ENCODE measurements at regions not wholly inside any gene's neighbourhood (a gene's known extent, or its start where the extent isn't known, plus 50 kb on each side); places are given as distances from the start of the nearest gene placed in this dataset.
"Not testable (repeated sequence)": the region's sequence is repeated elsewhere in the genome, so short reads cannot be mapped to it uniquely, and the experiment has no call there.

DNA sequence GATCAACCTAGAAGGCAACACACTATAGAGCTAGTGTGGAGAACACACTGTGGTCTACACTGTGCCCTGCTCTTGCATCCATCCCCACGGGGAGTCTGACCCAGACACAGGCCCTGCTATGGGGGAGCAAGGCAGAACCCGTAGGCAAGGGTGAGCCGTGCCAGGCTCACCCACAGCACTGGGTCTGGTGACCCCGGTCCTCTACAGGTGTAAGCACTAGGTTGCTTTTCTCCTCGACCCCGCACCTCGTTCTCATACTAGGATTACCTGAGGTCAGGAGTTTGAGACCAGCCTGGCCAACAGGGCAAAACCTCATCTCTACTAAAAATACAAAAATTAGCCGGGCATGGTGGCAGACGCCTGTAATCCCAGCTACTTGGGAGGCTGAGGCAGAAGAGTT lies 286.0 kb downstream of the GOLGA6L6 start:
- ATAC-seq; H3K4me3 ChIP-seq; H3K4me1 ChIP-seq; H3K9me3 ChIP-seq; H3K36me3 ChIP-seq; H3K27ac ChIP-seq; intact Hi-C loops (cut with DNase I); H3K27me3 ChIP-seq: not testable (repeated sequence)
- peak in 1 of 4 donors; percentile 84 for DNase-seq

DNA sequence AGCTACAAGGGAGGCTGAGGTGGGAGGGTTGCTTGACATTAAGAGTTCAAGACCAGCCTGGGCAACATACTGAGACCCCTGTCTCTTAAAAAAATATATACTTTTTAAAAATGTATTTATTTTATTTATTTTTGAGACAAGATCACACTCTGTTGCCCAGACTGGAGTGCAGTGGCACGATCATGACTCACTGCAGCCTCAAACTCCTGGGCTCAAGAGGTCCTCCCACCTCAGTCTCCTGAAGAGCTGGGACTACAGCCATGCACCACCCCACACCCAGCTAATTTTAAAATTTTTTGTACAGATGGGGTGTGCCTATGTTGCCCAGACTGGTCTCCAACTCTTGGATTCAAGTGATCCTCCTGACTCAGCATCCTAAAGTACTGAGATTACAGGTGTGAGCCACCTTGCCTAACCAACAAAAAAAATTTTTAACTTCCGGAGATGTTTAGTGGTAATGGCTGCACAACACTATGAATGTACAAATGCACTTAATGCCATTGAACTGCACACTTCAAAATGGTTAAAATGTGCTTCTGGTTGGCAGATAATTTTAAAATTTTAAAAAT lies 288.5 kb downstream of the GOLGA6L6 start:
- DNase-seq; H3K4me3 ChIP-seq; H3K9me3 ChIP-seq; H3K27ac ChIP-seq; intact Hi-C loops (cut with DNase I); H3K4me1 ChIP-seq; H3K36me3 ChIP-seq; ATAC-seq; H3K27me3 ChIP-seq: not testable (repeated sequence)

DNA sequence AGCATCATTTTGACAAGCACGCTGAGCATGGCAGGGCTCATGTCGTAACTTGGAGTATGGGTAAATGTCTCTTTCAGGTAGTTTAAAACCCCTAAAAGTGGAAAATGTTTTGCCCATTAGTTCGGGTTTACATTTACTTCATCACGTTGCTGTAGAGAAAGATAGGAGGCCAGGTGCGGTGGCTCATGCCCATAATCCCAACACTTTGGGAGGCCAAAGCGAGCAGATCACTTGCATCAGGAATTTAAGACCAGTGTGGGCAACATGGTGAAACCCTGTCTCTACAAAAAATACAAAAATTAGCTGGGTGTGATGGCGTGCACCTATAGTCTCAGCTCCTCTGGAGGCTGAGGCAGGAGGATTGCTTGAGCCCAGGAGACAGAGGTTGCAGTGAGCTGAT lies 289.6 kb downstream of the GOLGA6L6 start:
- ATAC-seq; intact Hi-C loops (cut with DNase I); DNase-seq; H3K9me3 ChIP-seq; H3K4me1 ChIP-seq; H3K4me3 ChIP-seq; H3K36me3 ChIP-seq; H3K27me3 ChIP-seq; H3K27ac ChIP-seq: not testable (repeated sequence)

DNA sequence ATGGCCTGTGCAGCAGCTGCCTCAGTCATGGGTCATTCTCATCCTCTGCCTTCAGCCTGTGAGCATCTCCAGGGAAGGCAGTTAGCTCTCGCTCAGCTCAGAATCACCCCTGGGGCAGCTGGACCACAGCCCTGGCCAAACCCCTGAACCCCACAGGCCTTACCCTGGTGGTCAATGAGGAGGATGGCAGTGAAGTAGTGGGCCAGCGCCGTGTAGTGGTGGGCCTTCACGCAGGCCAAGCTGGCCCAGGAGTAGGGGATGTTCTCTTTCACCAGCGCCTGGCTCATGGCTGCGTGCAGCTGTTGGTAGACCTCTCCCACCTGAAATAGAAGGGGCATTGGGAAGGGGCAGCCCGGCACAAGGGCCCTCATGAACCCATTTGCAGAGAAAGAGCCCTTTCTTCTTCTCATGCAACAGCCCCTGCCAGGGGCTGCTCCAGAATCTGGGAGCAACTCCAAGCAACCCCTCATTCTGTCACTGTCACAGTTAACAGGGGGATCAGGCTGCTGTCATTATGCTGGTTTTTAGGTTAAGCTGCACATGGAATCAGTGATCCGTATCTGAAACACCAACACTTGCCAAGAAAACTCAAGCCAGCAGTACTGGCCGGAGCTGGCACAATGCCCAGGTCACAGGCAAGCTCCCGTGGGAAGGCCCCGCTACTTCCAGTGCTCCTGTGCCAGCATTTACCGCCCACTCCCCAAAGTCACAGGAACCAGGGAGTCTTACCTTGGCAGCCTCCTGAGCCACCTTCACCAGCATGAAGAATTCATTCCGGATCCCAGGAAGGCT lies 290.2 kb downstream of the GOLGA6L6 start:
- ATAC-seq; H3K4me3 ChIP-seq; H3K9me3 ChIP-seq; intact Hi-C loops (cut with DNase I); H3K27me3 ChIP-seq; H3K4me1 ChIP-seq; H3K27ac ChIP-seq; H3K36me3 ChIP-seq: not testable (repeated sequence)
- DNase-seq, result peak in 1 of 4 donors; percentile 83

DNA sequence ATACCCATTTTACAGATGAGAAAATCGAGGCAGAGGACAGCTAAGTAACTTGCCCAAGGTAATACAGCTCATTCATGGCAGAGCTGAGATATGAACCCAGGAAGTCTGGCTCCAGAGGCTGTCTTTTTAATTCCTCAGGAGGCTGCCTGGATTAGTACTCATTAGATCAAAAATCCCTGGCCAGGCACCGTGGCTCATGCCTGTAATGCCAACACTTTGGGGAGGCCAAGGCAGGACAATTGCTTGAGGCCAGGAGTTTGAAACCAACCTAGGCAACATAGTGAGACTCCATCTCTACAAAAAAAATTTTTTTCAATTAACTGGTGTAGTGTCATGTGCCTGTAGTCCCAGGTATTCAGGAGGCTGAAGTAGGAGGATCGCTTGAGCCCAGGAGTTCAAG lies 291.4 kb downstream of the GOLGA6L6 start:
- H3K27me3 ChIP-seq; H3K4me1 ChIP-seq; H3K27ac ChIP-seq; ATAC-seq; H3K36me3 ChIP-seq; intact Hi-C loops (cut with DNase I); H3K4me3 ChIP-seq; H3K9me3 ChIP-seq; DNase-seq: not testable (repeated sequence)

DNA sequence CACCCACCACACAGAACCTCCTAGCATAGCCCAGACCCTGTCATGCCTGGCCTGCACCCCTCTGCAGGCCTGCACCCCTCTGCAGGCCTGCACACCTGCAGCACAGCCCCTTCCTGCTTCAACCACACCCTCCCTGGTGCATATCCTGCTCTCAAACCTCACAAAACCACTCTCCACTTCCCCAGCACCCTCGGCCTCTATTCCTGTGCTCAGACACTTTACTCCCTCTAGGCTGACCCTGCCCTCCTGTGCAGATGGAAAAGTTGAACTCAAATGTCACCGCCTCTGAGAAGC lies 292.0 kb downstream of the GOLGA6L6 start:
- ATAC-seq, DNase-seq: not testable (repeated sequence)

DNA sequence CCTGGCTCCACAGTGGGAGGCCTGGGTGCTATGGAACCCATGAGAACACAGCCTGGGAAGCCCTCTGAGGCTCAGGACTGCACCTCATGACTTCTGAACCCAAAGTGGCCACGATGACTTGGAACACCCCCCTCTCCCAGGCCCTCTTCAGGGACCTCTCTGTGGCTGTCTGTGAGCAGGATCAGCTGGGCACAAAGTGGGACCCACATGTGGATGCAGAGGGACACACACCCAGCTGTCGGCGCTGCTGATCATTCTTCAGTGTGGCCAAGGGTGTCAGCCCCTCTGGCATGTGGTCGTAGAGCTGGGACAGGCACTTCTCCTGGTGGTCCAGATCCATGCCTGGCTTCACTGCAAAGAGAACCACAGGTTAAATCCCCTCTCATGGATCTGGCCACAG lies 293.2 kb downstream of the GOLGA6L6 start:
- H3K27ac ChIP-seq; H3K4me1 ChIP-seq; intact Hi-C loops (cut with DNase I); H3K27me3 ChIP-seq; ATAC-seq; H3K36me3 ChIP-seq; DNase-seq; H3K4me3 ChIP-seq; H3K9me3 ChIP-seq: not testable (repeated sequence)

More for the DNA sequence above, 292.0 kb downstream of the GOLGA6L6 start:
- H3K27me3 ChIP-seq; H3K9me3 ChIP-seq; intact Hi-C loops (cut with DNase I); H3K4me1 ChIP-seq; H3K27ac ChIP-seq; H3K4me3 ChIP-seq; H3K36me3 ChIP-seq: not testable (repeated sequence)

DNA sequence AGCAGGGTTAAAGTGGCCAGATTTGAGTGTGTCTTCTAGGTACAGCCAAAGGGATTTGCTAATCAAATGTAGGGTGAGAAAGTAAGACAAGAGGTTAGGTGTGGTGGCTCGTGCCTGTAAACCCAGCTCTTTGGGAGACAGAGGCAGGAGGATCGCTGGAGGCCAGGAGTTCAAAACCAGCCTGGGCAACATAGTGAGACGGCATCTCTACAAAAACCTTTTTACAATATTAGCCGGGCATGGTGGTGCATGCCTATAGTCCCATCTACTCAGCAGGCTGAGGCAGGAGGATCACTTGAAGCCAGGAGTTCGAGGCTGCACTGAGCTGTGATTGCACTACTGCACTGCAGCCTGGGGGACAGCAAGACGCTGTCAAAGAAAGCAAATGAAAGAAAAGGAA lies 294.5 kb downstream of the GOLGA6L6 start:
- intact Hi-C loops (cut with DNase I); H3K27me3 ChIP-seq; DNase-seq; H3K4me3 ChIP-seq; H3K36me3 ChIP-seq; ATAC-seq; H3K4me1 ChIP-seq; H3K27ac ChIP-seq; H3K9me3 ChIP-seq: not testable (repeated sequence)

DNA sequence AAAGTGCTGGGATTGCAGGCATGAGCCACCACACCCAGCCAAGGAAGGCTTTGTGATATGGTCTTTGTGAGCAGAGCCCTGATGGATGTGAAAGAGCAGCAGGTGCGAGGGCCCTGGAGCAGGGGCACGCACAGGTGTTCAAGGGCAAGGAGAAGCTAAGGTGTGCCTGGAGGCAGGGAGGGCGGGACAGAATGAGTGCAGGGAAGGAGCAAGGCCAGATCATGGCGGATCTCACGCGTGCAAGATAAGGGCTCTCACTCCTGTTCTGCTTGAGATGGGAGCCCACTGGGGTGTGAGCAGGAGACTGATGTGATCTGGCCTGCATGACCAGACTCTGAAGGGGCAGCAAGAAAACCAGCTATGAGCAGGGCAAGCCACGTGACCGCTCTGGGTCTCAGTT lies 295.0 kb downstream of the GOLGA6L6 start:
- H3K9me3 ChIP-seq; H3K4me3 ChIP-seq; intact Hi-C loops (cut with DNase I); DNase-seq; H3K27me3 ChIP-seq; ATAC-seq; H3K27ac ChIP-seq; H3K36me3 ChIP-seq; H3K4me1 ChIP-seq: not testable (repeated sequence)

DNA sequence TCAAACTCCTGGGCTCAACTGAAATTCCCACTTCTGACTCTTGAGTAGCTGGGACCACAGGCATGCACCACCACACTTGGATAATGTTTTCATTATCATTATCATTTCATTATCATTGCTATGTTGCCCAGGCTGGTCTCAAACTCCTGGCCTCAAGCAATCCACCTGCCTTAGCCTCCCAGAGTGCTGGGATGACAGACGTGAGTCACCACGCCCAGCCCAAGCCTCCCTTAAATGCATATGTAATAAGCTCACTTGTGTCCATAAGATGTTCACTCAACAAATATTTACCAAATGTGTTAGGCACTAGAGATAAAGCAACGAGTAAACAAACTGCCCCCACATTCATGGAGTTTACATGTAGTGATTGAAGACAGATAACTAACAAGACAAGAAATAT lies 295.7 kb downstream of the GOLGA6L6 start:
- H3K36me3 ChIP-seq; ATAC-seq; intact Hi-C loops (cut with DNase I): not testable (repeated sequence)

DNA sequence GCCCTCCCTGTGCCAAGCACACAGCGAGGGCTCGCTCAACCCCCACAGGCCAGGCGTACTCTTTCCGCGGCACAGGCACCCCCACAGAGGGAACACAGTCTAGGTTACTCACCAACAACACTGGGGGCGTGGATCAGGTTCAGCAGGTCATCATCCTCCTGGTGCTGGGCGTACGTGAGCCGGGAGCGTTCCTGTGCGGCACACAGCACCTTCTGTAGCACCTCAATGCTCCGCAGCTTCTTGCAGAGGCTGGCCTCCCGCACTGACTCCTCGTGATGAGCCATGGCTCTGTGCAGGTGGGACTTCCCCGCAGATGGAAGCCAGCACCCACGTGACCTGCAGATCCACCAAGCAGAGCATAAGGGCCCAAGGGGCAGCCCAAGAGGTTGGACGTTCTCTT lies 296.8 kb downstream of the GOLGA6L6 start:
- peak in 1 of 4 donors; percentile 87 for DNase-seq
- H3K9me3 ChIP-seq, result peaks cover 0 to 23% of the 10 kb centered on the region in 2 donors
- H3K27me3 ChIP-seq; H3K4me3 ChIP-seq; H3K27ac ChIP-seq; H3K36me3 ChIP-seq; H3K4me1 ChIP-seq; intact Hi-C loops (cut with DNase I); ATAC-seq: not testable (repeated sequence)

More for the DNA sequence above, 295.7 kb downstream of the GOLGA6L6 start:
- peaks cover 0 to 13% of the 10 kb centered on the region in 2 donors for H3K9me3 ChIP-seq
- H3K27me3 ChIP-seq, H3K4me1 ChIP-seq, DNase-seq, H3K27ac ChIP-seq, H3K4me3 ChIP-seq: not testable (repeated sequence)

DNA sequence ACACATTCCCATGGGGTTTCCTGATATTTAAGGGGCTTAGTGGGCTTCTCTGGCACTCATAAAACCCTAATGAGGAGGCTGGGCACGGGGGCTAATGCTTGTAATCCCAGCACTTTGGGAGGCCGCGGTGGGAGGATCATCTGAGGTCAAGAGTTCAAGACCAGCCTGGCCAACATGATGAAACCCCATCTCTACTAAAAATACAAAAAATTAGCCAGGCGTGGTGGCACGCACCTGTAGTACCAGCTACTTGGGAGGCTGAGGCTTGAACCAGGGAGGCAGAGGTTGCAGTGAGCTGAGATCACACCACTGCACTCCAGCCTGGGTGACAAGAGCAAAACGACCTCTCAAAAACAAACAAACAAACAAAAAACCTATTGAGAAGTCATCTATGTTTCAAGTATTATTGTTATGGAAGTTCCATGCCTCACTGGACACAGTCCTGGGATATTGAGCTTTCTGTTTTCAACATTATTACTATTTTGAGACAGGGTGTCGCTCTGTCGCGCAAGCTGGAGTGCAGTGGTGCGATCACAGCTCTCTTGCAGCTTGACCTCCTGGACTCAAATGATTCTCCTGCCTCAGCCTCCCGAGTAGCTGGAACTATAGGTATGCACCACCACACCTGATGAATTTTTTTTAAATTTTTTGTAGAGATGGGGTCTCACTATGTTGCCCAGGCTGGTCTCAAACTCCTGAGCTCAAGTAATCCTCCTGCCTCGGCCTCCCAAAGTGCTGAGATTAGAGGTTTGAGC lies 297.9 kb downstream of the GOLGA6L6 start:
- H3K27ac ChIP-seq; H3K4me1 ChIP-seq; intact Hi-C loops (cut with DNase I); H3K36me3 ChIP-seq; H3K27me3 ChIP-seq; H3K4me3 ChIP-seq; DNase-seq; ATAC-seq: not testable (repeated sequence)
- peaks cover 0 to 29% of the 10 kb centered on the region in 2 donors for H3K9me3 ChIP-seq

DNA sequence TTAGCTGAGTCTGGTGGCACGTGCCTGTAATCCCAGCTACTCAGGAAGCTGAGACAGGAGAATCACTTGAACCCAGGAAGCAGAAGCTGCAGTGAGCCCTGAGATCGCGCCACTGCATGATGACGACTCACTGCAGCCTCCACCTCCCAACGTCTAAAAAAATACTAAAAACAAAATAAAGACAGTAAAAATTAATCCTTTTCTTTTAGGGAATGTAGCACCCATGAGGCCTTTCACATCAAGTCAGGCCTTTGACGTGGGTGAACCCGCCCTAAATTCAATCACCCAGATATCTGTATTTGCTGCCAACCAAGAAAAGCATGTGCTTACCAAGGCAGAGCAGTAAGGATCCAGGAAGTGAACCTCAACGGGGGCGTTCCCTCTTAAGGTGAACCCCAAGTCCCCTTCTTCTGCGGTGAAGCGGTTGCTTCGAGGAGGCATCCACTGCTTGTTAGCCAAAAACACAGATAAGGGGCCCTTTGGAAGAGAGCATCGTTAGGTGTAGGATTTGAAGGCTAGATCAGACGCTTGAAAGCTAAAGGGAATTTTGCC lies 301.2 kb downstream of the GOLGA6L6 start:
- H3K36me3 ChIP-seq; H3K4me3 ChIP-seq; intact Hi-C loops (cut with DNase I); H3K27ac ChIP-seq; H3K4me1 ChIP-seq; ATAC-seq; DNase-seq; H3K27me3 ChIP-seq: not testable (repeated sequence)
- H3K9me3 ChIP-seq, result peaks cover 0 to 34% of the 10 kb centered on the region in 2 donors
